ENCODE measurements at regions not wholly inside any gene's neighbourhood (a gene's known extent, or its start where the extent isn't known, plus 50 kb on each side); places are given as distances from the start of the nearest gene placed in this dataset.

GRCh38 chr1:203425663-203425975 is 50.0 kb upstream of the PRELP start:
- no peak for DNase-seq (ENCODE audit: low read depth)
- TF ChIP-seq CTCF (IDR thresholded peaks at IDR 0.05; ENCODE audit: low read depth, low read length, missing control alignments): no peak
- in situ Hi-C loops (cut with HindIII; ENCODE audit: low sequenced_read_pairs): loop anchor here (5.0 kb wide), 2 partner anchors 42 to 58 kb away; no protein-coding TSS in a partner anchor
- H3K4me3 ChIP-seq (ENCODE audit: low read depth, low read length): no peak overlapping the region
